Adipose tissue (tissue), 3 donors: ENCODE measurements at regions not wholly inside any gene's neighbourhood (a gene's known extent, or its start where the extent isn't known, plus 50 kb on each side); places are given as distances from the start of the nearest gene placed in this dataset.

ENCODE experiments used
- H3K27ac ChIP-seq: one replicate; pipeline ENCODE4 v1.5.1; 2013; ENCODE audit warnings: low read depth, low read length
- WGBS, 3 donors: extraction: QIAGEN DNeasy Blood & Tissue Kit; methylation state at CpG; one replicate each; pipeline ENCODE4 v1.1.7; 2013; 5-methylcytosine and 5-hydroxymethylcytosine counted together
- donor health status: healthy with polysubstance abuse.
- donor health status: Bipolar disorder and iron deficiency.
- donor health status: healthy.

- no peak overlapping the region for H3K27ac ChIP-seq
- 2 to 9% (median 5%) methylated on average over 32 to 35 of the region's 35 CpGs for WGBS, 3 donors
Observed at GRCh38 chr16:85461814-85462713, 151.1 kb upstream of the GSE1 start.

- WGBS, 3 donors = 16 to 33% (median 20%) methylated on average over 41 to 70 of the region's 80 CpGs
Observed at GRCh38 chr16:85462714-85463611, 150.2 kb upstream of the GSE1 start.

DNA sequence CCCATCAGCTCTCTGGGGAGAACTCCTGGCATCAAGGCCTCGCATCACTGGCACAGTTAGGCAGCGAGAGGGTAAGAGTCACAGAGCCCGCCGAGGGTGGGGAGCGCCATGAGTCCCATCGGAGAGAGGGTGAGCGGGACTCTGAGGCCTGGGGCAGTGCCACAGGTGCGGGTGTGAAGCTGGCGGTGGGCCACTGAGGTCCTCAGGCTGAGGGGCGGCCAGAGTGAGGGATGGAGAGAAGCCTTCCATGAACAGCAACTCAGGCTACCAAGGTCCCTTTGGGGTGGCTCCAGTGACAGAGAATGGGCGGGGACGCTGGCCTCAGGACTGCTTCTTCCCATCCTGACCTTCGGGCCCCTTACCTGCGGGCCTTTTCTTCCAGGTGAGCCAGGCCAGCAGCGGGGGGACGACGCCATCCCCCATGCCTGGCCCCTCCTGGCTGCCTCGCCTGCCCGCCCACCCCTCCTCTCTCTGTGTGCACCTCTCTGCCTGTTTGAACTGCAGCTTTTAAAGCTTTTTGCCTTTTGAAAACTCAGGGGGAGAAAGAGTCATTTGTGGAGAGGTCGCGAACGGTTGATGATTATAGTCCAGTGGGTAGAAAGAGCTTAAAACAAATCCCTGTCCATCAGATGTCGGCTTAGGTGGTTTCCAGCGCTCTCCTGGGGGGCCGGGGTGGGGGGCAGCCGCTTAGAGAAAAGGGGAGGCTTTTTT is 149.3 kb upstream of the GSE1 start:
- H3K27ac ChIP-seq = no peak overlapping the region
- 86 to 89% (median 86%) methylated on average over 26 of the region's 26 CpGs for WGBS, 3 donors

More at GRCh38 chr16:85462714-85463611, 150.2 kb upstream of the GSE1 start:
- H3K27ac ChIP-seq = no peak overlapping the region

DNA sequence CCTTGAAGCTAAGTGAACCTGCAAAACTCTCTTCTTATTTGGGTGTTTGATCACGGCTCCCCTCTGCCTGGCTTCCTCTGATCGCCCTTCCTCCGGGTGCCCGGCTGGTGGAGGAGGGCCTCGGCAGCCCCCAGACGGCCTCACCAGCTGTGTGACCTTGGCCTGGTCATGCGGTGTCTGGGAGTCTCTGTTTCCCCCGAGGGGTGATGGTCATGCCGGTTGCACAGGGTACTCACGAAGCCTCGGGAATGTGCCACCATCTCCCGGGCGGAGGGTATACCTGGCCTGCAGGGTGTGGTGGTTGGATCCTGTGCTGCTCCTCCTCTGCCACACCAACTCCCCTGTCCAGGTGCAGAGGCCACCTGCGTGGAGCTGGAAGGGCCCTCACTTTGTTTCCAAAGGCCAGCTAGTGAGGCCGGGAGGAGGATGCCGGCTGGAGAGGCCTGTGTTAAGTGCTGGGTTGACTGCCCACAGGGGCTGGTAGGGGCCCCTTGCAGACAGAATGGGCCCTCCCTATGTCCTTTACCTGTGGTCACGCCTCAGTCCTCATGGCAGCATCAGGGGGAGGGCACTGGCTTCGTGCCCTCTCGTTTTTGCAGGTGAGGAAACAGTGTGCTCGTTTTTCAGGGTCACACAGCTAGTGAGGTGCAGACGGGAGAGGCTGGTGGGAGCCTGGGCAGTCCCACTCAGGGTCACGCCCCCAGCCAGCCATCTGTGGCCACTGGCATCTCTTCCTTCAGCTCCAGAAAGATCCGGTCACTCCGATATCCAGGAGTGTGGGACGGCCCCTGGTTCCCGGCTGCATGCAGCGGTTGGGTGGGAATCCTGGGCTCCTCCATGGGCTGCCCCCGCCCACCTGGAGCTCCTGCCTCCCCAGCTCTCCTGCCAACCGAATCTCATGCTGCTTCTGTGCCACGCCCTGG is 148.5 kb upstream of the GSE1 start:
- no peak overlapping the region for H3K27ac ChIP-seq
- WGBS, 3 donors = 80 to 89% (median 88%) methylated on average over 30 of the region's 30 CpGs

GRCh38 chr16:85465328-85466303 is 147.5 kb upstream of the GSE1 start:
- 54 to 61% (median 57%) methylated on average over 12 of the region's 12 CpGs for WGBS, 3 donors

DNA sequence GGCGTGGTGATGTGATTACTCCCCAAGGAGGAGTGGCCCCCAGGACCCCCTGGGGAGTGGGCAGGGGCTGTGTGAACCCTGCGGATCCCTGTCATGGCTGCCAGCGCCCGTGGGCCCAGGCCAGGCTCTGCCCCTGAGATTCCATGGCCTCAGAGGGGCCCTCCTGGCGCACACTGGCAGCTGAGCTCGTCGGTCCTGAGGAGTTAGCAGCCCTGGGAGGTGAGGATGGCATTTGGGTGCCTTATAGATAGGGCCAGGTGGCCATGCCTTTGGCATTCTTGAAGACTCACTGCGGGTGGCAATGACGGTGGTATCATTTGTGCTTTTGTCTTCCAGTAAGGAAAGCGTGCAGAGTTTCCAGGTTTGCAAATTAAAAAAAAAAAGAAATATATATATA is 146.8 kb upstream of the GSE1 start:
- WGBS, 3 donors = 88 to 92% (median 88%) methylated on average over 10 of the region's 10 CpGs
- no peak overlapping the region for H3K27ac ChIP-seq

More at GRCh38 chr16:85465328-85466303, 147.5 kb upstream of the GSE1 start:
- H3K27ac ChIP-seq = no peak overlapping the region

DNA sequence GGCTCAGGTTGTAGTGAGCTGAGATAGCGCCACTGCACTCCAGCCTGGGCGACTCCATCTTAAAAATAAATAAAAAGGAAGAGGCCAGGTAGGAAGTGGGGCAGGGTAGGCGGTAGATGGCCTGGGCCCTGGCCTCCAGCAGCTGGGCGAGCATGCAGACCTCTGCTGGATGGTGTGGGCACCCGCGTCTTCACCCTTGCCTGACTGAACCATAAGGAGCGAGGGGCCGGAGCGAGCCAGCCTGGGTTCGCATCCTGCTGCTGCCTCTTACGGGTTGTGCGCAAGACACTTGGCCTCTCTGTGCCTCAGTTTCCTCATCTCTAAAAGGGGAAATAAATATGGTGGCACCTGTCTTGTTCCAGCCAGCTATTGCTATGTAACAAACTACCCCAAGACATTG is 146.1 kb upstream of the GSE1 start:
- WGBS, 3 donors = 95 to 97% (median 96%) methylated on average over 12 of the region's 12 CpGs
- no peak overlapping the region for H3K27ac ChIP-seq

- WGBS, 3 donors = 93 to 94% (median 94%) methylated on average over 20 of the region's 20 CpGs
- no peak overlapping the region for H3K27ac ChIP-seq
Observed at GRCh38 chr16:85469929-85470590, 143.1 kb upstream of the GSE1 start.

GRCh38 chr16:85470873-85471272 is 142.2 kb upstream of the GSE1 start:
- WGBS, 3 donors = 74 to 87% (median 87%) methylated on average over 13 of the region's 13 CpGs
- H3K27ac ChIP-seq = no peak overlapping the region

GRCh38 chr16:85471469-85472431 is 141.4 kb upstream of the GSE1 start:
- H3K27ac ChIP-seq = no peak overlapping the region
- WGBS, 3 donors = 64 to 80% (median 73%) methylated on average over 15 of the region's 15 CpGs

DNA sequence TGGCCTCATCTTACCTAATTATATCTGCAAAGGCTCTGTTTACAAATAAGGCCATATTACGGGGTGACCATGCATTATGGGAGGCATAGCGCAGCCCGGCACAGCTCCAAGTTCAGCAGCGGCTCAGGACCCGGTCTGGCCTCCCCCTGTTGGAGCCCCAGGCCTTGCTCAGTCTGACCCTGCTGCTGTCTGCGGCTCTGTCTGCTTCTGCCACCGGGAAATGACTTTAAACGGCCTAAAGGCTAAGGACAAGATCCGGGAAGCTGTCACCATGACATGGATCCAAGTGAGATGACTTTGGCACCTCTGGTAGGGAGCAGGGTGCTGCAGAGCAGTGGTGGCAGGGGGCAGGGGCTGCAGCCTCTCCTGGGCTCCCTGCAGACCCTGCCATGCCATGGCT is 140.6 kb upstream of the GSE1 start:
- WGBS, 3 donors = 77 to 84% (median 78%) methylated on average over 9 of the region's 9 CpGs
- no peak overlapping the region for H3K27ac ChIP-seq

DNA sequence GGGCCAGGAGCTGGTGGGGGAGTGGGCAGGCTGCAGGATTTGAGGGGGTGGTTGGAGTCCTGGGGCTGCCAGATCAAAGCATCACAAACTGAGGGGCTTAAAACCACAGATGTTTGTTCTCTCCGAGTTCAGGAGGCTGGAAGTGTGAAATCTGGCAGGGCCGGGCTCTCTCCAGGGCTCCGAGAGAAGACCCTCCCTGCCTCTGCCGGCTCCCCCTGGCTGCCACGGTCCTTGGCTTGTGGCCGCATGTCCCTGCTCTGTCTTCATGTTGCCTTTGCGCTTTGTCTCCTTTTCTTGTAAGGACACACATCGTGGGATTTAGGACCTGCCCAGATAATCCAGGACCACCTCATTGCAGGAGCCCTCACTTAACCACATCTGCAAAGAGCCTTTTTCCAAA is 139.8 kb upstream of the GSE1 start:
- WGBS, 3 donors = 83 to 93% (median 92%) methylated on average over 8 of the region's 8 CpGs
- H3K27ac ChIP-seq = no peak overlapping the region

DNA sequence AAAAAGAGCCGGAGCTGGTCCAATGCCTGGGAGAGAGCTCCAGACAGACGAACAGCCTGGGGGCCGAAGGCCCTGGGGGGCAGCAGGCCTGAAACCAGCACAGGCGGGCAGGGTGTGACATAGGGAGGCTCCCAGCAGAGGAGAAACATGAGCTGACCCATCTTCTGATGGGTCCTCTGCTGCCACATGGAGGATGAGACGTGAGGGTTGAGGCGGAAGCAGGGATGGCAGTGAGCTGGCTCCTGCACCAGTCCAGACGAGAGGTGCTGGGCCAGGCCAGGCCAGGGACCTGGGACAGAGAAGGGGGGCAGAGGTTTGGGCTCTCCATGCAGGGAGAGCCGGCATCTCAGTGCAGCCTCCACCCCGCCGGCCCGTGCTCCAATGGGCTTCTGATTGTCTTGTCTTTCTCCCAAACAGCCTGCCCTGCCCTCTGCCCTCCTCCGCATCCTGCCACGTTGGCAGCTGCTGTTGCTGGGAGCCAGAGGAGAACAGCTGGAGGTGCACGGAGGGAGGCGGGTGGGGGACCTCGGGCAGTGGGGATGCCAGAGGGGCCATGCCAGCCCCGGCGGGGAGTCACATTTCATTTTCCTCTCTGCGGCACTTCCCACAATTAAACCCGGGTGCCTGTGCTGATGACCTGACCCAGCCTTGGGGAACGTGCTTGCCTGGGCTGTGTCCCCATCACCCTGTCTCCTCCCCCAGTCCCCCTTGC is 139.1 kb upstream of the GSE1 start:
- H3K27ac ChIP-seq = no peak overlapping the region
- 68 to 80% (median 69%) methylated on average over 21 of the region's 21 CpGs for WGBS, 3 donors

GRCh38 chr16:85474621-85475217 is 138.4 kb upstream of the GSE1 start:
- no peak overlapping the region for H3K27ac ChIP-seq

More at GRCh38 chr16:85474621-85475217, 138.4 kb upstream of the GSE1 start:
- 51 to 70% (median 59%) methylated on average over 9 of the region's 9 CpGs for WGBS, 3 donors
